ENCODE measurements at regions not wholly inside any gene's neighbourhood (a gene's known extent, or its start where the extent isn't known, plus 50 kb on each side); places are given as distances from the start of the nearest gene placed in this dataset.

- no peak for TF ChIP-seq ZBTB33 (IDR thresholded peaks at IDR 0.05; ENCODE audit: extremely low read depth, insufficient replicate concordance, low read length)
Observed at GRCh38 chr15:26372706-26373105, 400.2 kb downstream of the GABRB3 start (continued).

GRCh38 chr15:26365077-26365476 is 407.8 kb downstream of the GABRB3 start:
- H2AFZ ChIP-seq (ENCODE audit: low read depth, low read length, poor library complexity, severe bottlenecking) = no peak overlapping the region
- ChIA-PET RAD21 (ENCODE audit: low non-redundant PET in 1 of 2, low total read pairs in 2 of 2, uncharacterized antibody in 2 of 2, unreplicated experiment in 2 of 2) (no interaction called here), CTCF (no interaction called here), POLR2A (no interaction called here)
- H3K9me2 ChIP-seq (ENCODE audit: insufficient read depth) = no peaks in the 10 kb centered on the region
- no peak for DNase-seq (ENCODE audit: low read depth, low spot score)
- H3K4me3 ChIP-seq (replicated peaks in 1 of 2; ENCODE audit: low read depth in 1 of 2, low read length in 2 of 2) = no peak overlapping the region
- peaks cover 11 to 19% of the 10 kb centered on the region in 2 experiments; a peak in 3 of 4 replicates for H3K9me3 ChIP-seq (ENCODE audit: control insufficient read depth in 1 of 2, insufficient read depth in 1 of 2, low read depth in 1 of 2, low read length in 2 of 2)
- intact Hi-C loops (cut with micrococcal nuclease) = no loop called here
- no peaks in the 10 kb centered on the region for H4K20me1 ChIP-seq (ENCODE audit: insufficient read depth)
- no peaks in the 10 kb centered on the region for H3K79me2 ChIP-seq (ENCODE audit: insufficient read depth, low read length)
- H3K27ac ChIP-seq (ENCODE audit: low read depth, low read length) = no peak overlapping the region
- no TSS peak for BruUV-seq (replicated peaks)
- H3K4me2 ChIP-seq (ENCODE audit: low read length) = no peak overlapping the region
- no peak for ATAC-seq
- H3K36me3 ChIP-seq (ENCODE audit: control insufficient read depth in 1 of 2, insufficient read depth in 2 of 2, low read length in 2 of 2) = no peaks in the 10 kb centered on the region
- no peak overlapping the region for H3K9ac ChIP-seq (ENCODE audit: low read length)
- H3K27me3 ChIP-seq (ENCODE audit: insufficient read depth, low read length) = no peaks in the 10 kb centered on the region
- H3K4me1 ChIP-seq (ENCODE audit: control insufficient read depth in 1 of 2, insufficient read depth in 2 of 2, low read length in 2 of 2) = no peaks in the 10 kb centered on the region
- TF ChIP-seq SRF (IDR thresholded peaks at IDR 0.05; ENCODE audit: low read depth) (no peak), POLR2AphosphoS5 (IDR thresholded peaks at IDR 0.05; ENCODE audit: low read depth, low read length) (no peak), ATF3 (IDR thresholded peaks at IDR 0.05) (no peak), ZBTB33 (IDR thresholded peaks at IDR 0.05; ENCODE audit: extremely low read depth, insufficient replicate concordance, low read length) (no peak), POLR2A (IDR thresholded peaks at IDR 0.05; ENCODE audit: borderline replicate concordance, extremely low read depth, insufficient read depth, insufficient read length) (no peak), EZH2phosphoT487 (IDR thresholded peaks at IDR 0.05; ENCODE audit: borderline replicate concordance) (no peak), ELF1 (IDR thresholded peaks at IDR 0.05; ENCODE audit: borderline replicate concordance, low read depth) (no peak), ZFX (IDR thresholded peaks at IDR 0.05) (no peak), EZH2 (IDR thresholded peaks at IDR 0.05) (no peak), JUND (IDR thresholded peaks at IDR 0.05) (no peak), TCF7L2 (IDR thresholded peaks at IDR 0.05; ENCODE audit: borderline replicate concordance, extremely low read depth, insufficient read depth, insufficient read length) (no peak), CBX3 (IDR thresholded peaks at IDR 0.05; ENCODE audit: low read depth) (no peak), REST (IDR thresholded peaks at IDR 0.05; ENCODE audit: low read depth) (no peak), EGR1 (IDR thresholded peaks at IDR 0.05; ENCODE audit: low read depth) (no peak), SIN3A (IDR thresholded peaks at IDR 0.05; ENCODE audit: low read depth) (no peak), MAX (IDR thresholded peaks at IDR 0.05) (no peak), ZNF274 (IDR thresholded peaks at IDR 0.05; ENCODE audit: low read depth, low read length) (no peak), SP1 (IDR thresholded peaks at IDR 0.05; ENCODE audit: low read depth) (no peak), RAD21 (IDR thresholded peaks at IDR 0.05; ENCODE audit: low read depth) (no peak)
